CD8-positive, alpha-beta memory T cell (primary cell): ENCODE measurements at regions not wholly inside any gene's neighbourhood (a gene's known extent, or its start where the extent isn't known, plus 50 kb on each side); places are given as distances from the start of the nearest gene placed in this dataset.
A peak's percentile ranks its signal among the peaks of the same experiment; 100 is the strongest.

Experiments
- CTCF ChIA-PET: fragments of 350-600 bp; sonication (Branson Sonifier 250); formaldehyde crosslinking; loops from one replicate; lab custom pipeline; 2021; ENCODE audit warnings: antibody characterized with exemption; lab: Charles Lee
- POLR2A ChIA-PET: fragments of 350-600 bp; sonication (Branson Sonifier 250); formaldehyde crosslinking; loops from one replicate; lab custom pipeline; 2021; ENCODE audit warnings: antibody characterized with exemption; lab: Charles Lee
- DNase-seq, 5 donors: peaks; one replicate each; pipeline versions ENCODE4 v3.0.0 to v3.0.0-alpha.2; 2020 to 2022; ENCODE audit warnings: mixed read lengths in 1 of 5
- H3K27ac ChIP-seq: one replicate; pipeline ENCODE4 v1.7.0; 2013; ENCODE audit warnings: low read depth, mild to moderate bottlenecking, low read length, moderate library complexity
- H3K27me3 ChIP-seq: 2 replicates; pipeline ENCODE4 v1.7.0; 2013; ENCODE audit warnings: low read length, mild to moderate bottlenecking; ENCODE audit not compliant: insufficient read depth, poor library complexity, severe bottlenecking
- H3K36me3 ChIP-seq: 2 replicates; pipeline ENCODE4 v1.7.0; 2013; ENCODE audit warnings: mild to moderate bottlenecking, low read length, moderate library complexity; ENCODE audit not compliant: insufficient read depth
- H3K4me1 ChIP-seq: 2 replicates; pipeline ENCODE4 v1.7.0; 2013; ENCODE audit warnings: mild to moderate bottlenecking, low read length, moderate library complexity; ENCODE audit not compliant: insufficient read depth
- H3K4me3 ChIP-seq: 2 replicates; pipeline ENCODE4 v1.7.0; 2013; ENCODE audit warnings: mild to moderate bottlenecking, low read length
- H3K9me3 ChIP-seq: 2 replicates; pipeline ENCODE4 v1.7.0; 2013; ENCODE audit warnings: mild to moderate bottlenecking, low read length
- H3K27ac Mint-ChIP-seq, 8 donors: one replicate each; pipeline ENCODE4 v1.8.0; 2020 to 2021; ENCODE audit warnings: mixed read lengths in 8 of 8, mild to moderate bottlenecking in 6 of 8, inconsistent platforms in 3 of 8, moderate library complexity in 3 of 8
- H3K27me3 Mint-ChIP-seq, 2 donors: one replicate each; pipeline ENCODE4 v1.8.0; 2020 to 2021; ENCODE audit warnings: mixed read lengths in 2 of 2, mild to moderate bottlenecking in 1 of 2, moderate library complexity in 1 of 2
- H3K36me3 Mint-ChIP-seq, 3 donors: one replicate each; pipeline ENCODE4 v1.8.0; 2020 to 2021; ENCODE audit warnings: mixed read lengths in 3 of 3, inconsistent platforms in 1 of 3, mild to moderate bottlenecking in 1 of 3
- H3K4me1 Mint-ChIP-seq, 3 donors: one replicate each; pipeline ENCODE4 v1.8.0; 2020 to 2021; ENCODE audit warnings: mixed read lengths in 3 of 3, inconsistent platforms in 1 of 3, mild to moderate bottlenecking in 1 of 3
- H3K4me3 Mint-ChIP-seq, 7 donors: one replicate each; pipeline ENCODE4 v1.8.0; 2020 to 2021; ENCODE audit warnings: mixed read lengths in 7 of 7, mild to moderate bottlenecking in 6 of 7, moderate library complexity in 4 of 7, inconsistent platforms in 2 of 7
- H3K9me3 Mint-ChIP-seq, 5 donors: one replicate each; pipeline ENCODE4 v1.8.0; 2020 to 2022; ENCODE audit warnings: mixed read lengths in 5 of 5, mild to moderate bottlenecking in 3 of 5, moderate library complexity in 2 of 5, inconsistent platforms in 1 of 5

- H3K36me3 ChIP-seq: no peaks in the 10 kb centered on the region
- ChIA-PET CTCF (no interaction called here), POLR2A (no interaction called here)
- H3K27me3 ChIP-seq: no peaks in the 10 kb centered on the region
- no peaks in the 10 kb centered on the region for H3K4me1 ChIP-seq
- no peak overlapping the region for H3K4me3 ChIP-seq
- peak overlapping the region in 1 of 8 donors; percentile 55 for H3K27ac Mint-ChIP-seq
- peaks cover 0 to 3% (median 2%) of the 10 kb centered on the region in 5 donors for H3K9me3 Mint-ChIP-seq
- DNase-seq: no peak
- H3K9me3 ChIP-seq: no peaks in the 10 kb centered on the region
- H3K27me3 Mint-ChIP-seq: peaks cover 4 to 15% of the 10 kb centered on the region in 2 donors
- no peaks in the 10 kb centered on the region for H3K36me3 Mint-ChIP-seq
- no peak overlapping the region for H3K27ac ChIP-seq
- no peaks in the 10 kb centered on the region for H3K4me1 Mint-ChIP-seq
- H3K4me3 Mint-ChIP-seq: no peak overlapping the region
These were observed 132.9 kb downstream of the ATP23 start for GRCh38 chr12:58074259-58074658.

GRCh38 chr12:58079806-58080205 is 138.4 kb downstream of the ATP23 start:
- DNase-seq: no peak
- H3K27ac Mint-ChIP-seq: no peak overlapping the region
- no peaks in the 10 kb centered on the region for H3K27me3 ChIP-seq
- POLR2A ChIA-PET: no interaction called here
- H3K36me3 Mint-ChIP-seq: no peaks in the 10 kb centered on the region
- no peaks in the 10 kb centered on the region for H3K9me3 ChIP-seq
- no peak overlapping the region for H3K4me3 ChIP-seq
- no peaks in the 10 kb centered on the region for H3K4me1 Mint-ChIP-seq
- H3K36me3 ChIP-seq: no peaks in the 10 kb centered on the region
- H3K4me1 ChIP-seq: no peaks in the 10 kb centered on the region
- no peaks in the 10 kb centered on the region for H3K9me3 Mint-ChIP-seq
- peaks cover 8 to 38% of the 10 kb centered on the region in 2 donors for H3K27me3 Mint-ChIP-seq
- H3K27ac ChIP-seq: no peak overlapping the region
- H3K4me3 Mint-ChIP-seq: no peak overlapping the region
- CTCF ChIA-PET: no interaction called here

- POLR2A ChIA-PET: no interaction called here
- Mint-ChIP-seq H3K36me3 (no peaks in the 10 kb centered on the region), H3K27ac (no peak overlapping the region), H3K4me3 (no peak overlapping the region), H3K27me3 (peaks cover 8 to 48% of the 10 kb centered on the region in 2 donors), H3K9me3 (peaks cover 0 to 2% (median 0%) of the 10 kb centered on the region in 5 donors), H3K4me1 (no peaks in the 10 kb centered on the region)
- Histone ChIP-seq H3K4me1 (no peaks in the 10 kb centered on the region), H3K27me3 (no peaks in the 10 kb centered on the region), H3K9me3 (no peaks in the 10 kb centered on the region), H3K4me3 (no peak overlapping the region), H3K27ac (no peak overlapping the region), H3K36me3 (no peaks in the 10 kb centered on the region)
- no peak for DNase-seq
- CTCF ChIA-PET: no interaction called here
These were observed 140.1 kb downstream of the ATP23 start for GRCh38 chr12:58081488-58081887.

- Mint-ChIP-seq H3K36me3 (no peaks in the 10 kb centered on the region), H3K27me3 (peaks cover 14 to 54% of the 10 kb centered on the region in 2 donors), H3K4me3 (no peak overlapping the region), H3K9me3 (peaks cover 0 to 2% (median 0%) of the 10 kb centered on the region in 5 donors), H3K27ac (no peak overlapping the region), H3K4me1 (no peaks in the 10 kb centered on the region)
- Histone ChIP-seq H3K4me1 (no peaks in the 10 kb centered on the region), H3K9me3 (no peaks in the 10 kb centered on the region), H3K27me3 (no peaks in the 10 kb centered on the region), H3K27ac (no peak overlapping the region), H3K4me3 (no peak overlapping the region), H3K36me3 (no peaks in the 10 kb centered on the region)
- CTCF ChIA-PET: no interaction called here
- no peak for DNase-seq
- POLR2A ChIA-PET: no interaction called here
These were observed 141.6 kb downstream of the ATP23 start for GRCh38 chr12:58082996-58083395.

GRCh38 chr12:58086006-58086405 is 144.6 kb downstream of the ATP23 start:
- Histone ChIP-seq H3K27me3 (no peaks in the 10 kb centered on the region), H3K27ac (no peak overlapping the region), H3K36me3 (no peaks in the 10 kb centered on the region), H3K4me3 (no peak overlapping the region), H3K4me1 (no peaks in the 10 kb centered on the region), H3K9me3 (no peaks in the 10 kb centered on the region)
- H3K4me3 Mint-ChIP-seq: no peak overlapping the region
- peaks cover 6 to 34% of the 10 kb centered on the region in 2 donors for H3K27me3 Mint-ChIP-seq
- H3K9me3 Mint-ChIP-seq: peaks cover 0 to 2% (median 0%) of the 10 kb centered on the region in 5 donors
- ChIA-PET CTCF (no interaction called here), POLR2A (no interaction called here)
- H3K36me3 Mint-ChIP-seq: no peaks in the 10 kb centered on the region
- DNase-seq: no peak
- H3K4me1 Mint-ChIP-seq: no peaks in the 10 kb centered on the region
- H3K27ac Mint-ChIP-seq: no peak overlapping the region

GRCh38 chr12:58086930-58087329 is 145.6 kb downstream of the ATP23 start:
- H3K27ac Mint-ChIP-seq: no peak overlapping the region
- no peaks in the 10 kb centered on the region for H3K27me3 ChIP-seq
- H3K4me1 Mint-ChIP-seq: no peaks in the 10 kb centered on the region
- no peak overlapping the region for H3K4me3 ChIP-seq
- ChIA-PET POLR2A (no interaction called here), CTCF (no interaction called here)
- peaks cover 10 to 28% of the 10 kb centered on the region in 2 donors for H3K27me3 Mint-ChIP-seq
- H3K9me3 ChIP-seq: no peaks in the 10 kb centered on the region
- no peak overlapping the region for H3K27ac ChIP-seq
- H3K4me3 Mint-ChIP-seq: no peak overlapping the region
- peaks cover 0 to 4% (median 0%) of the 10 kb centered on the region in 5 donors for H3K9me3 Mint-ChIP-seq
- no peaks in the 10 kb centered on the region for H3K36me3 ChIP-seq
- H3K4me1 ChIP-seq: no peaks in the 10 kb centered on the region
- no peaks in the 10 kb centered on the region for H3K36me3 Mint-ChIP-seq
- DNase-seq: no peak

GRCh38 chr12:58087423-58088127 is 146.2 kb downstream of the ATP23 start:
- Mint-ChIP-seq H3K27ac (no peak overlapping the region), H3K4me1 (no peaks in the 10 kb centered on the region), H3K27me3 (peaks cover 10 to 31% of the 10 kb centered on the region in 2 donors), H3K36me3 (no peaks in the 10 kb centered on the region), H3K4me3 (no peak overlapping the region), H3K9me3 (peaks cover 0 to 4% (median 0%) of the 10 kb centered on the region in 5 donors)
- Histone ChIP-seq H3K27ac (no peak overlapping the region), H3K4me3 (no peak overlapping the region), H3K27me3 (no peaks in the 10 kb centered on the region), H3K4me1 (no peaks in the 10 kb centered on the region), H3K9me3 (no peaks in the 10 kb centered on the region), H3K36me3 (no peaks in the 10 kb centered on the region)
- no peak for DNase-seq
- CTCF ChIA-PET: no interaction called here
- POLR2A ChIA-PET: no interaction called here

- ChIA-PET POLR2A (no interaction called here), CTCF (no interaction called here)
- Mint-ChIP-seq H3K36me3 (no peaks in the 10 kb centered on the region), H3K27me3 (peaks cover 10 to 34% of the 10 kb centered on the region in 2 donors), H3K4me1 (no peaks in the 10 kb centered on the region), H3K9me3 (peaks cover 0 to 4% (median 0%) of the 10 kb centered on the region in 5 donors), H3K4me3 (no peak overlapping the region), H3K27ac (no peak overlapping the region)
- no peak overlapping the region for H3K4me3 ChIP-seq
- no peak for DNase-seq
- H3K36me3 ChIP-seq: no peaks in the 10 kb centered on the region
- no peaks in the 10 kb centered on the region for H3K4me1 ChIP-seq
- H3K27ac ChIP-seq: no peak overlapping the region
- no peaks in the 10 kb centered on the region for H3K9me3 ChIP-seq
- H3K27me3 ChIP-seq: no peaks in the 10 kb centered on the region
These were observed 148.2 kb downstream of the ATP23 start for GRCh38 chr12:58089588-58089987.
